Omental fat pad (tissue), 3 donors: ENCODE measurements at regions not wholly inside any gene's neighbourhood (a gene's known extent, or its start where the extent isn't known, plus 50 kb on each side); places are given as distances from the start of the nearest gene placed in this dataset.

Experiments used
- ATAC-seq: fragments of 150-250 bp; one replicate; pipeline ENCODE4 v1.9.1; 2016; ENCODE audit warnings: mild to moderate bottlenecking, moderate library complexity; ENCODE audit not compliant: low FRiP score
- DNase-seq: peaks from one replicate; pipeline ENCODE4 v3.0.0-alpha.2; 2019; ENCODE audit warnings: low spot score
- TF ChIP-seq, protein P1 (sequence below), 3 donors: fragments of 450-650 bp; IDR thresholded peaks; one replicate each; pipeline ENCODE4 v1.5.1; 2016 to 2017; ENCODE audit warnings: antibody characterized with exemption in 3 of 3, mild to moderate bottlenecking in 3 of 3, moderate library complexity in 2 of 3

DNA sequence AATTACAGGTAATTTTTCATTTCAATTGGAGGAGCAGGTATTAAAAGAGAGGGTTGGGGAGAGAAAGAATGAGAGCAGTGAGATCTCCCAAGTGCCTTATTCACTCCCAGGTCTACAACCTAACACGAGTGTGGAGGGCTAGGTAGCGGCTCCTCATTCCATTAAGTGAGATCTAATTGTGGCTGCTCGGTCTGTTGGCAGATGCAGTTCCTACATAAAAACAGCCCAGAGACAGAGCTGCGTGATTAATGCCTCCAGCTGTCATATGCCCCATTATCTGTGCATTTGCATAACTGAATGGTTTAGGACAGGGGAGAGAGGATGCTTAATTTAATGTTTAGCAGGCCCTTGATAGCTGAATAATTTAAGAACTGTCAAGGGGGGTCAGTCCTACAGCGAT is 100.5 kb downstream of the PSAT1 start:
- TF ChIP-seq, protein P1, sequence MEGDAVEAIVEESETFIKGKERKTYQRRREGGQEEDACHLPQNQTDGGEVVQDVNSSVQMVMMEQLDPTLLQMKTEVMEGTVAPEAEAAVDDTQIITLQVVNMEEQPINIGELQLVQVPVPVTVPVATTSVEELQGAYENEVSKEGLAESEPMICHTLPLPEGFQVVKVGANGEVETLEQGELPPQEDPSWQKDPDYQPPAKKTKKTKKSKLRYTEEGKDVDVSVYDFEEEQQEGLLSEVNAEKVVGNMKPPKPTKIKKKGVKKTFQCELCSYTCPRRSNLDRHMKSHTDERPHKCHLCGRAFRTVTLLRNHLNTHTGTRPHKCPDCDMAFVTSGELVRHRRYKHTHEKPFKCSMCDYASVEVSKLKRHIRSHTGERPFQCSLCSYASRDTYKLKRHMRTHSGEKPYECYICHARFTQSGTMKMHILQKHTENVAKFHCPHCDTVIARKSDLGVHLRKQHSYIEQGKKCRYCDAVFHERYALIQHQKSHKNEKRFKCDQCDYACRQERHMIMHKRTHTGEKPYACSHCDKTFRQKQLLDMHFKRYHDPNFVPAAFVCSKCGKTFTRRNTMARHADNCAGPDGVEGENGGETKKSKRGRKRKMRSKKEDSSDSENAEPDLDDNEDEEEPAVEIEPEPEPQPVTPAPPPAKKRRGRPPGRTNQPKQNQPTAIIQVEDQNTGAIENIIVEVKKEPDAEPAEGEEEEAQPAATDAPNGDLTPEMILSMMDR (IDR thresholded peaks at IDR 0.05) = no peak
- ATAC-seq (no peak), DNase-seq (no peak)

DNA sequence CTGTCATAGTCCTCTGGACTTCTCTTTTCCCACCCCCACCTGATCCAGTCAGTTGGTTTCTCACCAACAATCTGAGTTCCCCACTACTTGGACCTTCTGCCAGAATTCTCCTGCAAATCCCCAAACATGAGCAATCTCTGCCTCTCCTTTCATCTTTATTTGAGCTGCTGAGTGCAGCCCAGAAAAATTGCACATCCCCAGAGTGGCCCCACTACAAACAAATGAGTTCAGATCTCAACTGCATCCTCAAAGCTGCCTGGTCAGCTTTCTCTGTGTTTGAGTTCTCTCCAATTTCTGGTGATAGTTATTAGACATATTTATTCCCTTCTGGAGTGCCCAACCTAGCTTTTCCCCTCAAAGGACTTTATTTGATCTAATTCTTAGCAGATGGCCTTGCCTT is 102.2 kb downstream of the PSAT1 start:
- TF ChIP-seq, protein P1 (IDR thresholded peaks at IDR 0.05) = no peak
- no peak for ATAC-seq
- no peak for DNase-seq

DNA sequence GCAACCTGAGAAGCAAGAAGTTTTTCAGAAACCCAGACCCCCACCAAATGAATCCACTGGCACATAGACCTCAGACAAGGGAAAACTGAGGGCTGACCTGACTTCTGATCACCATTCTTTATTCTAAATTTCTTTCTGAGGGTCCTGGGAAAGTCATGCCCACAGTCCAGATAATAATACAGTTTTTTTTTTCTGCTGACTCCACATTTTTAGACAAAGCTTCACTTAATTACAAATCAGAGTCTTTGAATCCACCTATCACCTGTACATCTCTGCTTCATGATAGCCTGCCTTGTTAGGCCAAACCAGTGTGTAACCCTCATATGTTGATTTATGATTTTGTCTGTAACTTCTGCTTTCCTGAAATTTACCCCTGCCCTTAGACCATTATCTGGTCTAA is 103.6 kb downstream of the PSAT1 start:
- DNase-seq = no peak
- TF ChIP-seq, protein P1 (IDR thresholded peaks at IDR 0.05) = no peak
- ATAC-seq = no peak

DNA sequence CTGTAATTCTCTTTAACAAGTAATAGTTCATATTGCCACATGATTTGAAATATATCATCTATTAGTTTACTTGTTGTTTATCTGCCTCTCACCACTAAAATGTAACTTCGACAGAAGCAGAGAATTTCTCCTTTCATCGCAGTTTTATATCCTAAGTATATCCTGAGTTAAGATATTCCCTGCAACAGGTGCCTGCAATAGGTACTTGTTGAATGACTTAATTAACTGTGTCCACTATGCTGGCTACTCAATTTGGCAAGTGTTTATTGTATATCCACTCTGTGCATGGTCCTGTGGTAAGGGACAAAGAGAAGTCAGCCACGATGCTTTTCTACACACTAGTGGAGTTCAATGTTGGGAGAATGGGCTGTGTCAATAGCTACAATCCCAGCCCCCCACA is 108.5 kb downstream of the PSAT1 start:
- no peak for ATAC-seq
- DNase-seq = no peak
- TF ChIP-seq, protein P1 (IDR thresholded peaks at IDR 0.05) = no peak

DNA sequence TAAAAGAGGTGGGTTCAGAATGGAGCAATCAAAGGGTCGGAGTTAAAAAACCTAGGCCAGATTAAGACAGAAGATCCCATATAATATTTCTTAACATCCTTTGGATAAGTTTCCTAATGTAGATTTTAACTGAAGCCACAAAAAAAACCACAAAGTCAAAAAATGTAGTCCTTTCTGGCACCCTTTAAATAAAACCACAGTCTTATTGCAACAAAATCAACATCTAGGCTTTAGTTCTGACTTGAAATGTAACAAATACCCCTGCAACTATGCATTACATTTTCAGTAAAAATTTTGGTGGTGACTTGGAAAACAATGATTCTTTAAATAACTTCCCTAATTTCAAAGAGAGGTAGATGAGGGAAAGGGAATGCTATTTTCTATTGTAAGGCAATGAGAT is 109.2 kb downstream of the PSAT1 start:
- DNase-seq (no peak), ATAC-seq (no peak)
- TF ChIP-seq, protein P1 (IDR thresholded peaks at IDR 0.05) = no peak

GRCh38 chr9:78406933-78407332 is 110.0 kb downstream of the PSAT1 start:
- TF ChIP-seq, protein P1 (IDR thresholded peaks at IDR 0.05) = no peak
- no peak for DNase-seq
- ATAC-seq = no peak

GRCh38 chr9:78407636-78408312 is 110.8 kb downstream of the PSAT1 start:
- TF ChIP-seq, protein P1 (IDR thresholded peaks at IDR 0.05) = no peak
- DNase-seq (no peak), ATAC-seq (no peak)
